Nephron (organoid): ENCODE measurements at regions not wholly inside any gene's neighbourhood (a gene's known extent, or its start where the extent isn't known, plus 50 kb on each side); places are given as distances from the start of the nearest gene placed in this dataset.
A peak's percentile ranks its signal among the peaks of the same experiment; 100 is the strongest.

Source experiments
- H3K27ac Mint-ChIP-seq, 3 experiments: 2 replicates each; pipeline ENCODE4 v1.8.0; 2020; ENCODE audit warnings: mixed read lengths in 3 of 3, mild to moderate bottlenecking in 2 of 3, moderate library complexity in 1 of 3
- H3K27me3 Mint-ChIP-seq: 2 replicates; pipeline ENCODE4 v1.8.0; 2021; ENCODE audit warnings: low read depth, mild to moderate bottlenecking, moderate library complexity, mixed read lengths
- H3K36me3 Mint-ChIP-seq: 2 replicates; pipeline ENCODE4 v1.8.0; 2020; ENCODE audit warnings: low read depth, mixed read lengths
- H3K4me1 Mint-ChIP-seq: 2 replicates; pipeline ENCODE4 v1.8.0; 2020; ENCODE audit warnings: mixed read lengths
- H3K4me3 Mint-ChIP-seq, 3 experiments: 2 replicates each; pipeline ENCODE4 v1.8.0; 2020; ENCODE audit warnings: mild to moderate bottlenecking in 3 of 3, mixed read lengths in 3 of 3, moderate library complexity in 2 of 3
- H3K9me3 Mint-ChIP-seq: 2 replicates; pipeline ENCODE4 v1.8.0; 2020; ENCODE audit warnings: mixed read lengths
- TF ChIP-seq, protein P1 (sequence below), 3 experiments: fragments of 200-600 bp; sonication (generic); IDR thresholded peaks; one replicate each; pipeline ENCODE4 v1.5.0; 2021; ENCODE audit warnings: antibody characterized with exemption in 3 of 3; ENCODE audit not compliant: unreplicated experiment in 3 of 3

DNA sequence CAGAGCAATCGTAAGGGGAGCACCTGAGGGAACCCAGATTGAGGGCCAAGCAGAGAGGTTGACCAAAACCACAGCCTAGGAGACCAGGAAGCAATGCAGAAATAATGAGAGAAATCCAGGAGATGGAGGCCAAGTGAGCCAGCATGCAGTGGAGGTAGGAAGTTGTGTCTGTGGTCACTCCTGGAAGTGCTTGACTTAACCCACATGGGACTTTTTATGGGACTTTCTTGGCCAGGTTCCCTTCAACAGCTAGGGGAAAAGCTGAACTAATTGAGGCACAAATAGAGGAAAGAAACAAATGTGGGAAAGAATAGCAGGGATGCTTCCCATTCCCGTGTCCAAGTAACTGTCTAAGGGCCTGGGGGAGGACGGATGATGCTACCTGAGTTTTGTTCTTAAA is 293.2 kb upstream of the CLINT1 start:
- Mint-ChIP-seq H3K4me3 (no peak overlapping the region), H3K27me3 (peaks cover 4% of the 10 kb centered on the region), H3K36me3 (no peaks in the 10 kb centered on the region), H3K27ac (no peak overlapping the region), H3K4me1 (peaks cover 28% of the 10 kb centered on the region), H3K9me3 (no peaks in the 10 kb centered on the region)
- TF ChIP-seq, protein P1, sequence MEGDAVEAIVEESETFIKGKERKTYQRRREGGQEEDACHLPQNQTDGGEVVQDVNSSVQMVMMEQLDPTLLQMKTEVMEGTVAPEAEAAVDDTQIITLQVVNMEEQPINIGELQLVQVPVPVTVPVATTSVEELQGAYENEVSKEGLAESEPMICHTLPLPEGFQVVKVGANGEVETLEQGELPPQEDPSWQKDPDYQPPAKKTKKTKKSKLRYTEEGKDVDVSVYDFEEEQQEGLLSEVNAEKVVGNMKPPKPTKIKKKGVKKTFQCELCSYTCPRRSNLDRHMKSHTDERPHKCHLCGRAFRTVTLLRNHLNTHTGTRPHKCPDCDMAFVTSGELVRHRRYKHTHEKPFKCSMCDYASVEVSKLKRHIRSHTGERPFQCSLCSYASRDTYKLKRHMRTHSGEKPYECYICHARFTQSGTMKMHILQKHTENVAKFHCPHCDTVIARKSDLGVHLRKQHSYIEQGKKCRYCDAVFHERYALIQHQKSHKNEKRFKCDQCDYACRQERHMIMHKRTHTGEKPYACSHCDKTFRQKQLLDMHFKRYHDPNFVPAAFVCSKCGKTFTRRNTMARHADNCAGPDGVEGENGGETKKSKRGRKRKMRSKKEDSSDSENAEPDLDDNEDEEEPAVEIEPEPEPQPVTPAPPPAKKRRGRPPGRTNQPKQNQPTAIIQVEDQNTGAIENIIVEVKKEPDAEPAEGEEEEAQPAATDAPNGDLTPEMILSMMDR (IDR thresholded peaks at IDR 0.05; ENCODE audit: unreplicated experiment in 3 of 3): no peak

DNA sequence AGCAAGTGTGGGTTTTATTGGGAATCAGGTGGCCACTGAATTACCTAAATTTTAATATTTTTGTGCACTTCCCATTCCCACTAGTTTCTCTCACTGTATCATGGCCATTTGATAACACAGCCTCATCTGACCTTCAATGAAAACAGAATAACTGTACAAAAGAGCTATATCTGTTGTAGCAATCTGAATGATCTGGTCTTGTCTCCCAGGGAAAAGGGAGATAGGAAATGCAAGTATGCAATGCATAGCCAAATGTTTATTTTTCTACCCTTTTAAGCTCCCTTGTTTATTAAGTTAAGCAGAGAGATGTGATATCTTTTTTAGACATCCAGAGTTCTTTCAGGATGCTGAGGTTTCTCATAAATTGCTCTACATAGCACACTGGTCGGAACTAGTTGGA is 288.3 kb upstream of the CLINT1 start:
- peaks cover 5% of the 10 kb centered on the region for H3K4me1 Mint-ChIP-seq
- TF ChIP-seq, protein P1 (IDR thresholded peaks at IDR 0.05; ENCODE audit: unreplicated experiment in 3 of 3): no peak
- H3K27me3 Mint-ChIP-seq: no peaks in the 10 kb centered on the region
- no peak overlapping the region for H3K4me3 Mint-ChIP-seq
- H3K27ac Mint-ChIP-seq: no peak overlapping the region
- no peaks in the 10 kb centered on the region for H3K9me3 Mint-ChIP-seq
- no peaks in the 10 kb centered on the region for H3K36me3 Mint-ChIP-seq

DNA sequence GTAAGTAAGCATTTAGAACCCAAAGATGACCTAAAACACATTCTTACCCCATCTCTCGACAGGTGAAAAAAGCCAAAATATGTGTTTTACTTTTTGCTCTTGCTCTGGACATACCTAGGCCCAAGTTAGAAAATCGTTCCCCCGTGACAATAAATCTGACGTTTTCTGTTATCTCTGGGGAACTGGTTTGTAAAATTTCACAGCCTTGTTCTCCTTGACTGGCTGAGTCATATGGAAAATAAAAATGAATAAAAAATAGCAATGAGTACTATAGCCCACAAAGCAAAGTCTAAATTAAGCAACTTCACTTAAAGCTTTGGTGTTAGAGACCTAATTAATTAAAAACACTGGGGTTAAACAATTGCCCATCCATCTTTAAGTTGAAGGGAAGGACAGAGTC is 286.9 kb upstream of the CLINT1 start:
- TF ChIP-seq, protein P1 (IDR thresholded peaks at IDR 0.05; ENCODE audit: unreplicated experiment in 3 of 3): no peak
- no peak overlapping the region for H3K4me3 Mint-ChIP-seq
- H3K27ac Mint-ChIP-seq: no peak overlapping the region
- no peaks in the 10 kb centered on the region for H3K36me3 Mint-ChIP-seq
- peaks cover 5% of the 10 kb centered on the region for H3K4me1 Mint-ChIP-seq
- H3K9me3 Mint-ChIP-seq: no peaks in the 10 kb centered on the region
- H3K27me3 Mint-ChIP-seq: no peaks in the 10 kb centered on the region

DNA sequence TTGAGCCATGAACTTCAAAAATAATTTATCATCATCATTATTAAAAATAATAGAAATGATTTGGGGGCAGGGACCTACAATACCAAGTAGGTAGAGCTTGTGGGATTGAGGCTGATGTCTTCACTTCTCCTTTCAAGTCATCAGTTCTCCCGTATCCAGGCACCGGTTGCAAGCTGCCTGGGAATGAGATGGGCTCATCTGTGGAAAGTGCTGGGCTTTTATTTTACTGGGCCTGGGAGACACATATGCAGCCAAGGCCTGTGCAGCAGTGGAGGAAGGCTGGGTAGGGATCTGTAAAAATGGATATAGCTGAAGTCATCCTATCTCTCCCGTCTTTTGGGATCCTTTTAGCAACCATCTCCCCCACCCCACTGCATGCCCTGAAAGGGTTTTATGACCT is 284.1 kb upstream of the CLINT1 start:
- no peak overlapping the region for H3K4me3 Mint-ChIP-seq
- no peaks in the 10 kb centered on the region for H3K36me3 Mint-ChIP-seq
- no peak overlapping the region for H3K27ac Mint-ChIP-seq
- peaks cover 3% of the 10 kb centered on the region for H3K9me3 Mint-ChIP-seq
- H3K4me1 Mint-ChIP-seq: peaks cover 13% of the 10 kb centered on the region
- no peaks in the 10 kb centered on the region for H3K27me3 Mint-ChIP-seq
- TF ChIP-seq, protein P1 (IDR thresholded peaks at IDR 0.05; ENCODE audit: unreplicated experiment in 3 of 3): no peak

DNA sequence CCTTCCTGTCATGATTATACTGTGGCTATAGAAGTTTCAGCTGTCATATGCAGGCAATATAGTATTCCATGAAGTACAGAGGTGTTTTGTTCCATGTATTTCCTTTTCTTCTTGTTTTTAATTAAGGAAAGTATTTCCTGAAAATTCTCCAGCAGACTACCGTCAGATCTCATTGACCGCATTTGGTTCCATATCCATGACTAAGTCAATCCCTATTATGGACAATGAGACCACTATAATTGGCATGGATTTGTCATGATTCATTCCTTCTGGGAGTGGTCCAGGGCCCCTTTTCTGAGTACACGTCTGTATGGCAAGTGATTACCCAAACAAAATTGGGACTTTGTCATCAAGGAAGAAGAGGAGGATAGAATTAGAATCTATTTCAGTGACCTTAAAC is 283.2 kb upstream of the CLINT1 start:
- Mint-ChIP-seq H3K27ac (no peak overlapping the region), H3K36me3 (no peaks in the 10 kb centered on the region)
- TF ChIP-seq, protein P1 (IDR thresholded peaks at IDR 0.05; ENCODE audit: unreplicated experiment in 3 of 3): no peak

DNA sequence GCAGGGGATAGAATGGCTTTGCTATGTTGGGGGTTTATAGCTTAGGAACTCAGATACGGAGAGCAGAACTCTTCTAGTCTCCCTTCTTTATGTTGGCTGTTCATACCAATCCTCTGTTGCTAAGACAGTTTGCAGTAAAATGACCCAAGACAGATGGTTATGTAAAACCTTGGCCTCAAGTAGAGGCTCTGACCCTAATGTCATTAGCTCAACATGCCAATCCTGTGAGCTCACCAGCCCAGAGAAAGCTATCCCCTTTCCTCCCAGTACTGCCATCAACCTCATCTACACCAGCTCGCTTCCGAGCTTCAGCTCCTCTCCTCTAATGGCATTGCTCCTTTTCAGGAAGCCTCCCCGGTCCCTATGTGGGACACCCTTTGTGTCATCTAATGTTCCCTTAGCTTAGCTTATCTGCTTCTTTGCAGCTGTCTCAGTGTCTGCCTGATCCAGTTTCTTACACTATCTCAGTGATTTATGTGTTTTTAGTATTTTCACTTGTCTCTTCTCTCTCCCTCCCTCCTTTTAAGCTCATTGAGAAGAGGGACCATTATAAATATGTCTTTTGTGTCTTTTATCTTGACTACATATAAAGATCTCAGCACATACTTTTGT is 281.3 kb upstream of the CLINT1 start:
- H3K27me3 Mint-ChIP-seq: no peaks in the 10 kb centered on the region
- H3K27ac Mint-ChIP-seq: peak overlapping the region in 2 of 3 experiments; percentile 6 to 8
- H3K36me3 Mint-ChIP-seq: no peaks in the 10 kb centered on the region
- H3K9me3 Mint-ChIP-seq: peaks cover 3% of the 10 kb centered on the region
- TF ChIP-seq, protein P1 (IDR thresholded peaks at IDR 0.05; ENCODE audit: unreplicated experiment in 3 of 3): no peak
- peaks cover 8% of the 10 kb centered on the region for H3K4me1 Mint-ChIP-seq
- H3K4me3 Mint-ChIP-seq: no peak overlapping the region

More for the DNA sequence above, 283.2 kb upstream of the CLINT1 start:
- Mint-ChIP-seq H3K9me3 (peaks cover 3% of the 10 kb centered on the region), H3K4me1 (peaks cover 9% of the 10 kb centered on the region), H3K4me3 (no peak overlapping the region), H3K27me3 (no peaks in the 10 kb centered on the region)
